LNCaP clone FGC (cell line): ENCODE measurements at regions not wholly inside any gene's neighbourhood (a gene's known extent, or its start where the extent isn't known, plus 50 kb on each side); places are given as distances from the start of the nearest gene placed in this dataset.

Experiments used
- DNase-seq: peaks from one replicate; pipeline ENCODE4 v3.0.0-alpha.2; 2011; ENCODE audit warnings: low read depth
- H3K4me3 ChIP-seq: 2 replicates; pipeline ENCODE4 v1.5.1; 2011; ENCODE audit warnings: mild to moderate bottlenecking, low read depth, low read length, control low read depth
- CTCF ChIP-seq: IDR thresholded peaks from 2 replicates; pipeline ENCODE4 v1.5.1; 2012; ENCODE audit warnings: mild to moderate bottlenecking; ENCODE audit not compliant: control insufficient read depth, insufficient read depth; ENCODE audit errors: extremely low read depth

GRCh38 chr12:25372002-25372401 is 121.3 kb upstream of the KRAS start:
- no peak for TF ChIP-seq CTCF
- no peak for DNase-seq
- no peak overlapping the region for H3K4me3 ChIP-seq

GRCh38 chr12:25368557-25368956 is 117.8 kb upstream of the KRAS start:
- DNase-seq = no peak
- TF ChIP-seq CTCF = no peak
- H3K4me3 ChIP-seq = no peak overlapping the region

GRCh38 chr12:25366122-25366521 is 115.4 kb upstream of the KRAS start:
- DNase-seq = no peak
- TF ChIP-seq CTCF = no peak
- H3K4me3 ChIP-seq = no peak overlapping the region

- DNase-seq = no peak
- TF ChIP-seq CTCF = no peak
- H3K4me3 ChIP-seq = no peak overlapping the region
Observed at GRCh38 chr12:25365340-25365730, 114.6 kb upstream of the KRAS start.

GRCh38 chr12:25364529-25365339 is 114.0 kb upstream of the KRAS start:
- no peak for DNase-seq
- no peak overlapping the region for H3K4me3 ChIP-seq
- TF ChIP-seq CTCF = no peak

GRCh38 chr12:25362646-25363045 is 111.9 kb upstream of the KRAS start:
- TF ChIP-seq CTCF = no peak
- H3K4me3 ChIP-seq = no peak overlapping the region
- no peak for DNase-seq

GRCh38 chr12:25361511-25361910 is 110.8 kb upstream of the KRAS start:
- TF ChIP-seq CTCF = no peak
- no peak for DNase-seq

More at GRCh38 chr12:25361511-25361910, 110.8 kb upstream of the KRAS start:
- no peak overlapping the region for H3K4me3 ChIP-seq
